PC-9 (cell line): ENCODE measurements at regions not wholly inside any gene's neighbourhood (a gene's known extent, or its start where the extent isn't known, plus 50 kb on each side); places are given as distances from the start of the nearest gene placed in this dataset.

Source experiments
- CTCF ChIP-seq: fragments of 200-600 bp; sonication (generic); conservative IDR thresholded peaks from 2 replicates; pipeline ENCODE4 v1.6.1; 2017; ENCODE audit warnings: mixed run types, antibody characterized with exemption, mild to moderate bottlenecking, moderate library complexity
- EZH2 ChIP-seq: fragments of 200-600 bp; sonication (generic); IDR thresholded peaks from 2 replicates; pipeline ENCODE4 v1.8.0; 2017; ENCODE audit warnings: antibody characterized with exemption, low read depth

GRCh38 chr10:3397846-3398245 is 225.3 kb upstream of the PITRM1 start:
- TF ChIP-seq CTCF (no peak), EZH2 (no peak)
